Memory B cell (primary cell): ENCODE measurements at regions not wholly inside any gene's neighbourhood (a gene's known extent, or its start where the extent isn't known, plus 50 kb on each side); places are given as distances from the start of the nearest gene placed in this dataset.

ENCODE experiments used
- ATAC-seq: fragments of 150-1000 bp; cut with Tn5 transposase; 2 replicates; pipeline ENCODE4 v1.10.0; 2021; ENCODE audit warnings: low read depth, mild to moderate bottlenecking, moderate library complexity
- DNase-seq, 2 donors: peaks; one replicate each; pipeline ENCODE4 v3.0.0; 2022; ENCODE audit warnings: low spot score in 2 of 2
- H3K27ac Mint-ChIP-seq: one replicate; pipeline ENCODE4 v1.8.0; 2022; ENCODE audit warnings: mild to moderate bottlenecking, moderate library complexity, mixed read lengths
- H3K27me3 Mint-ChIP-seq: one replicate; pipeline ENCODE4 v1.8.0; 2022; ENCODE audit warnings: mixed read lengths
- H3K36me3 Mint-ChIP-seq: one replicate; pipeline ENCODE4 v1.8.0; 2022; ENCODE audit warnings: mild to moderate bottlenecking, mixed read lengths
- H3K4me1 Mint-ChIP-seq: one replicate; pipeline ENCODE4 v1.8.0; 2022; ENCODE audit warnings: mixed read lengths
- H3K4me3 Mint-ChIP-seq: one replicate; pipeline ENCODE4 v1.8.0; 2022; ENCODE audit warnings: mild to moderate bottlenecking, moderate library complexity, mixed read lengths
- H3K9me3 Mint-ChIP-seq: one replicate; pipeline ENCODE4 v1.8.0; 2022; ENCODE audit warnings: mixed read lengths

GRCh38 chr5:178785999-178786398 is 55.5 kb upstream of the ZNF354A start:
- Mint-ChIP-seq H3K9me3 (no peaks in the 10 kb centered on the region), H3K4me3 (no peak overlapping the region), H3K36me3 (no peaks in the 10 kb centered on the region), H3K27me3 (peaks cover 11% of the 10 kb centered on the region), H3K4me1 (no peaks in the 10 kb centered on the region), H3K27ac (no peak overlapping the region)
- ATAC-seq: no peak
- no peak for DNase-seq

DNA sequence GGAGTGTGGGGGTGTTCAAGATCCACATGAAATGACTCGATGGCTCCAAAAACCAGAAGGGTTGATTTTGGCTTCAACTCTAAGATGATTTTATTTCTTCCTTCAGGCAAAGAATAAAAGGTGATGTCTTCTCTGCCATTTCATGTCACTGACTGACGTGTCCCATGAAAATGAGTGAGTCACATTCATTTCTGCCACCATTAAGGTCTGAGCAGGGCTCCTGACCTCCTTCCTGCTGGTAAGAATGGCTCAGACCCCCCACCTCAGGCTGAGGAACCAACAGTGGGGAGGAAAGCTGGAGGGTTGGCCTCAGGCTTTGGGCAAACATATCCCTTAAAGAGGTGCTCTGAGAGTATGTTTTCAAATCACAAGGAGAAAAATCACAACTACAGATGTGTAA is 53.9 kb upstream of the ZNF354A start:
- Mint-ChIP-seq H3K27ac (no peak overlapping the region), H3K4me1 (no peaks in the 10 kb centered on the region), H3K27me3 (peaks cover 8% of the 10 kb centered on the region), H3K9me3 (no peaks in the 10 kb centered on the region), H3K36me3 (no peaks in the 10 kb centered on the region), H3K4me3 (no peak overlapping the region)
- DNase-seq (no peak), ATAC-seq (no peak)

GRCh38 chr5:178781936-178782335 is 51.5 kb upstream of the ZNF354A start:
- ATAC-seq (no peak), DNase-seq (no peak)
- Mint-ChIP-seq H3K27me3 (peaks cover 7% of the 10 kb centered on the region), H3K4me1 (no peaks in the 10 kb centered on the region), H3K9me3 (peaks cover 2% of the 10 kb centered on the region), H3K4me3 (no peak overlapping the region), H3K36me3 (no peaks in the 10 kb centered on the region), H3K27ac (no peak overlapping the region)

DNA sequence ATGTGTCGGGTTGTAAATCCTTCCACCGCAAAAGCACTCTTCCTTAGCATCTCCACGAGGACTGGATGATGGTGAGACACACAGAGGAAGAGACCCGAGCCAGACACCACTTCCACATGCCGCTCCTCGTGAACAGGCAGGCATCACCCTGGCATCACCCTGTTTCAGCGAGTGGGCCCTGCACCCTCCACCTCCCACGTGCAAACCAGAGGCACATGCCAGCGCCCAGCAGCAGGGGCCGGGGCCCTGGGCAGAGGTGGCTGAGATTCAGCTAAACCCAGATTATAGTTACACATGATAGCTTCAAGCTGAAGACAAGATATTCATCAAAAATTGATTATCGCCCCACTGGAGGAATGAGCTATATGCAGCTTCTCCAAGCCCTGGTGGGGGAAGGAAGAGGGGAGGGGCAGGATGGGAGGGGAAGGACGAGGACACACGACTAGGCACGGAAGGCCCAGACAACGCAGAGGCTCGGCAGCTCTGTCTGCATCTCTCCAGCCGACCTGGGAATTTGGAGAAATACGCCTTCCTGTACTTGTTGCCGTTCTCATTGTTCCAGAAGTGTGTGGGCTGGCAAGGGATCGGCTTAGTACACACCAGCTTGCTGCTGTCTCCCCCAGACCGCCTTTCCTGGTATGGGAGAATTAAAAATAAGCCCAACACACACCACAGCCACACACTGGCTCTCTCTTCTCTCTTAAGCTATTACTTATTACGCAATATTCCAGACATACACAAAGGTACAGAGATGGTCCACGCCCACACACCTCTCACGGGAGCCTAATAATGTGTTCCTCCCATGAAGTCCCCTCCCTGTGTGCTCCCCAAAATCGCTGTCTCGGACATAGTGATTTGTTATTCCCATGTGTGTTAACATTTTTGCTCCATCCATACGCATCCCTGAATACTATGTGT is 50.4 kb upstream of the ZNF354A start:
- DNase-seq (no peak), ATAC-seq (no peak)
- H3K9me3 Mint-ChIP-seq: peaks cover 2% of the 10 kb centered on the region
- H3K27me3 Mint-ChIP-seq: peaks cover 7% of the 10 kb centered on the region
- H3K27ac Mint-ChIP-seq: no peak overlapping the region
- no peaks in the 10 kb centered on the region for H3K4me1 Mint-ChIP-seq
- no peak overlapping the region for H3K4me3 Mint-ChIP-seq
- no peaks in the 10 kb centered on the region for H3K36me3 Mint-ChIP-seq
